ENCODE measurements at regions not wholly inside any gene's neighbourhood (a gene's known extent, or its start where the extent isn't known, plus 50 kb on each side); places are given as distances from the start of the nearest gene placed in this dataset.

GRCh38 chr4:187618701-187619281, 376.8 kb upstream of the ZFP42 start (continued):
- TF ChIP-seq CTCF (IDR thresholded peaks at IDR 0.05; ENCODE audit: control extremely low read depth in 1 of 3, insufficient read depth in 1 of 3, low read depth in 1 of 3, low read length in 3 of 3) (no peak), CHD2 (IDR thresholded peaks at IDR 0.05; ENCODE audit: low read length) (no peak)

Data from H1 (cell line).